ENCODE measurements at regions not wholly inside any gene's neighbourhood (a gene's known extent, or its start where the extent isn't known, plus 50 kb on each side); places are given as distances from the start of the nearest gene placed in this dataset.

- no peak for TF ChIP-seq CTCF (conservative IDR thresholded peaks at IDR 0.05)
- no peak for TF ChIP-seq ZFX (IDR thresholded peaks at IDR 0.05)
Observed at GRCh38 chr12:25328072-25328712, 77.5 kb upstream of the KRAS start.
